HCT116 (cell line): ENCODE measurements at regions not wholly inside any gene's neighbourhood (a gene's known extent, or its start where the extent isn't known, plus 50 kb on each side); places are given as distances from the start of the nearest gene placed in this dataset.

Experiments
- ATAC-seq: fragments of 200-7000 bp; cut with Tn5 transposase; 2 replicates; pipeline ENCODE4 v1.9.1; 2020; ENCODE audit warnings: mild to moderate bottlenecking, moderate library complexity
- BruUV-seq: library from RNA; stranded (reverse); fragments of 400-500 nt; replicated peaks from 2 replicates; lab custom pipeline; 2021; lab: Mats Ljungman, UMichigan
- CTCF ChIA-PET: fragments of 300-600 bp; sonication (Branson Sonifier 250); formaldehyde crosslinking; loops from one replicate; lab custom pipeline; 2021; ENCODE audit warnings: antibody characterized with exemption; lab: Charles Lee
- POLR2A ChIA-PET: fragments of 300-600, 350-600 bp; sonication (Branson Sonifier 250); formaldehyde crosslinking; loops from one replicate; lab custom pipeline; 2021; ENCODE audit warnings: antibody characterized with exemption; lab: Charles Lee
- RAD21 ChIA-PET, 2 experiments: fragments of 300-600 bp; sonication (Branson Sonifier 250); formaldehyde crosslinking; loops; one replicate each; lab custom pipeline; 2023; ENCODE audit warnings: low total read pairs in 2 of 2; ENCODE audit not compliant: uncharacterized antibody in 2 of 2, unreplicated experiment in 2 of 2, low non-redundant PET in 1 of 2; lab: Charles Lee
- DNase-seq: peaks from one replicate; pipeline ENCODE4 v3.0.0-alpha.2; 2010; ENCODE audit warnings: low read depth, low spot score
- H2AFZ ChIP-seq: fragments of 200-600 bp; shearing (Covaris generic), sonication (generic); 2 replicates; pipeline ENCODE4 v1.6.1; 2017; ENCODE audit warnings: low read depth, mixed run types, mixed read lengths, antibody characterized with exemption, low read length; ENCODE audit not compliant: poor library complexity, severe bottlenecking
- H3K27ac ChIP-seq: 2 replicates; pipeline ENCODE4 v1.5.1; 2012; ENCODE audit warnings: low read depth, low read length
- H3K27me3 ChIP-seq: fragments of 200-600 bp; sonication (generic); 2 replicates; pipeline ENCODE4 v1.6.1; 2016; ENCODE audit warnings: mixed run types, low read length, mixed read lengths; ENCODE audit not compliant: insufficient read depth
- H3K36me3 ChIP-seq, 2 experiments: fragments of 200-500 bp in 1 of 2; fragments of 200-600 bp in 1 of 2; sonication (Bioruptor generic) in 1 of 2; sonication (generic) in 1 of 2; 2 replicates each; pipeline versions ENCODE4 v1.5.1 to v1.6.1; 2014 to 2016; ENCODE audit warnings: low read length in 2 of 2, inconsistent platforms in 1 of 2, mixed read lengths in 1 of 2, mixed run types in 1 of 2; ENCODE audit not compliant: insufficient read depth in 2 of 2, control insufficient read depth in 1 of 2
- H3K4me1 ChIP-seq, 2 experiments: fragments of 200-600 bp in 1 of 2; sonication (generic) in 1 of 2; 2 replicates each; pipeline versions ENCODE4 v1.5.1 to v1.6.1; 2012 to 2017; ENCODE audit warnings: low read length in 2 of 2, inconsistent platforms in 1 of 2, mild to moderate bottlenecking in 1 of 2, mixed read lengths in 1 of 2, mixed run types in 1 of 2, moderate library complexity in 1 of 2; ENCODE audit not compliant: insufficient read depth in 2 of 2, control insufficient read depth in 1 of 2
- H3K4me2 ChIP-seq: fragments of 200-600 bp; sonication (generic); 2 replicates; pipeline ENCODE4 v1.6.1; 2017; ENCODE audit warnings: mixed run types, low read length, mixed read lengths
- H3K4me3 ChIP-seq, 2 experiments: fragments of 200-600 bp in 1 of 2; sonication (generic) in 1 of 2; replicated peaks in 1 of 2; 2 replicates each; pipeline ENCODE4 v1.5.1; 2011 to 2016; ENCODE audit warnings: low read length in 2 of 2, control low read depth in 1 of 2, low read depth in 1 of 2, mild to moderate bottlenecking in 1 of 2, mixed read lengths in 1 of 2, mixed run types in 1 of 2
- H3K79me2 ChIP-seq: fragments of 200-600 bp; sonication (generic); 2 replicates; pipeline ENCODE4 v1.6.1; 2017; ENCODE audit warnings: mild to moderate bottlenecking, mixed run types, low read length, moderate library complexity, mixed read lengths; ENCODE audit not compliant: insufficient read depth
- H3K9ac ChIP-seq: fragments of 200-600 bp; sonication (generic); 2 replicates; pipeline ENCODE4 v1.6.1; 2016; ENCODE audit warnings: low read length, mixed read lengths
- H3K9me2 ChIP-seq: fragments of 200-600 bp; sonication (generic), shearing (Covaris generic); 2 replicates; pipeline ENCODE4 v1.6.1; 2017; ENCODE audit warnings: mixed run types, mild to moderate bottlenecking, moderate library complexity; ENCODE audit not compliant: insufficient read depth
- H3K9me3 ChIP-seq, 2 experiments: fragments of 200-500 bp in 1 of 2; fragments of 200-600 bp in 1 of 2; sonication (Bioruptor generic) in 1 of 2; sonication (generic) in 1 of 2; 2 replicates each; pipeline ENCODE4 v1.6.1; 2014 to 2017; ENCODE audit warnings: low read length in 2 of 2, mixed read lengths in 2 of 2, inconsistent platforms in 1 of 2, low read depth in 1 of 2, mild to moderate bottlenecking in 1 of 2, mixed run types in 1 of 2, moderate library complexity in 1 of 2; ENCODE audit not compliant: control insufficient read depth in 1 of 2, insufficient read depth in 1 of 2
- H4K20me1 ChIP-seq: fragments of 200-600 bp; sonication (generic), shearing (Covaris generic); 2 replicates; pipeline ENCODE4 v1.6.1; 2017; ENCODE audit warnings: mixed run types, mild to moderate bottlenecking, moderate library complexity; ENCODE audit not compliant: insufficient read depth
- CBX3 ChIP-seq: IDR thresholded peaks from 2 replicates; pipeline ENCODE4 v1.6.1; 2012; ENCODE audit warnings: low read depth
- EGR1 ChIP-seq: IDR thresholded peaks from 2 replicates; pipeline ENCODE4 v1.6.1; 2012; ENCODE audit warnings: low read depth
- EZH2phosphoT487 ChIP-seq: fragments of 200-600 bp; IDR thresholded peaks from 2 replicates; pipeline ENCODE4 v1.6.1; 2018; ENCODE audit warnings: antibody characterized with exemption, borderline replicate concordance
- FOSL1 ChIP-seq: IDR thresholded peaks from 2 replicates; pipeline ENCODE4 v1.6.1; 2012; ENCODE audit warnings: low read depth
- JUND ChIP-seq: IDR thresholded peaks from 2 replicates; pipeline ENCODE4 v1.6.1; 2012
- SIN3A ChIP-seq: IDR thresholded peaks from 2 replicates; pipeline ENCODE4 v1.6.1; 2012; ENCODE audit warnings: low read depth
- SP1 ChIP-seq: IDR thresholded peaks from 2 replicates; pipeline ENCODE4 v1.6.1; 2012; ENCODE audit warnings: low read depth
- SRF ChIP-seq: IDR thresholded peaks from 2 replicates; pipeline ENCODE4 v1.6.1; 2012; ENCODE audit warnings: low read depth
- TCF7L2 ChIP-seq: IDR thresholded peaks from 2 replicates; pipeline ENCODE4 v1.7.0; 2011; ENCODE audit warnings: borderline replicate concordance, inconsistent platforms; ENCODE audit not compliant: insufficient read depth, insufficient read length; ENCODE audit errors: extremely low read depth
- YY1 ChIP-seq: IDR thresholded peaks from 2 replicates; pipeline ENCODE4 v1.6.1; 2011; ENCODE audit warnings: low read length, low read depth, moderate library complexity, mild to moderate bottlenecking; ENCODE audit not compliant: insufficient replicate concordance; ENCODE audit errors: extremely low read depth
- intact Hi-C: fragments of 100-400 bp; cut with micrococcal nuclease; formaldehyde crosslinking; loops from 2 replicates; pipeline ENCODE4 v1.10.0; 2022

DNA sequence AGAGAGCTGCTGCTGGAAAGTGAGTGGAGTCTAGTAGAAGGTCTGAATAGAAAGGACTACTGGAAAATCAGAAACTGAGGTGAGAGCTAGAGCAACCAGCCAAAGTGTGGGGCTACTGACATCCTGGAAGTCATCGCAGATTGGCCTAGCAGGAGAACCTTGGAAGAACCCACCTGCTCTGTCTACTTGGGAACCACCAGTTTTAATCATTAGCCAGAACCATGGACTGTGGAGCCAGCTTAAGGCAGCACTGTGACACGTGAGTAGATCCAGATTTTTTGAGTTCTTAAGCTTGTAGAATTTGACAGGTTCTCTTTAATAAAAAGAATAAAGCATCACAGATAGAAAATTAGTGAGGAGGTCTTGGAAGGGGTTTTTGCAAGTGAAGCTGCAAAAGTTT is 179.1 kb upstream of the PEX5L start:
- no peaks in the 10 kb centered on the region for H3K4me1 ChIP-seq
- no peak overlapping the region for H3K27ac ChIP-seq
- H3K9me2 ChIP-seq: no peaks in the 10 kb centered on the region
- H4K20me1 ChIP-seq: no peaks in the 10 kb centered on the region; the same call in 1 of the 2 replicates
- H3K27me3 ChIP-seq: no peaks in the 10 kb centered on the region; the same call in 1 of the 2 replicates
- intact Hi-C loops: no loop called here
- ChIA-PET POLR2A (no interaction called here), CTCF (no interaction called here)
- BruUV-seq: no TSS peak
- H3K36me3 ChIP-seq: no peaks in the 10 kb centered on the region
- no peak overlapping the region for H3K4me2 ChIP-seq
- no peaks in the 10 kb centered on the region for H3K9me3 ChIP-seq
- no peak for TF ChIP-seq CBX3
- TF ChIP-seq JUND: no peak
- no peak for TF ChIP-seq EGR1
- TF ChIP-seq, all 23 proteins: peak for 0
- no peaks in the 10 kb centered on the region for H3K79me2 ChIP-seq
- no peak for DNase-seq
- no peak for ATAC-seq
- RAD21 ChIA-PET: no interaction called here
- no peak overlapping the region for H3K9ac ChIP-seq
- no peak overlapping the region for H3K4me3 ChIP-seq
- no peak overlapping the region for H2AFZ ChIP-seq

DNA sequence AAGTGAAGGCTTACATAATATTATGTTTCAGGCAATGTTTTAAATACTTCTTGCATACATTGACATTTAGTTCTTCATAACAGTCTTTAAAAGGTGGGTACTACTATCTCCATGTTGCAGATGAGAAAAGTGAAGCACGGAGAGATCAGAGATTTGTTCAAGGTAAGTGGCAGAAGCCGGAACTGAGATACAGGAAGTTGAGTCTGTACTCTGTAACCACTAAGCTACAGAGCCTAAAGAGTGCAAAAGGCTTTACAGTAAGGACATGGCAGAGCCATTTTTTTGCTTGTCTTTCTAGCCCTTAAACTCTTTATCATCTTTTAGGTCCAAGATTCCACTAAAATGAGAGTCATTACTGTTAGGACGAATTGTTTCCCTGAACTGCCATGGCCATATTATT is 186.5 kb upstream of the PEX5L start:
- H3K27ac ChIP-seq: no peak overlapping the region
- no peak overlapping the region for H2AFZ ChIP-seq
- H3K9ac ChIP-seq: no peak overlapping the region
- H3K36me3 ChIP-seq: no peaks in the 10 kb centered on the region
- POLR2A ChIA-PET: no interaction called here
- H3K4me1 ChIP-seq: no peaks in the 10 kb centered on the region
- ATAC-seq (no peak), DNase-seq (no peak)
- intact Hi-C loops: no loop called here
- TF ChIP-seq SP1 (no peak), SIN3A (no peak), CBX3 (no peak), TCF7L2 (no peak), SRF (no peak), EZH2phosphoT487 (no peak), FOSL1 (no peak), YY1 (no peak)
- RAD21 ChIA-PET: no interaction called here
- no peaks in the 10 kb centered on the region; the same call in 1 of the 2 replicates for H4K20me1 ChIP-seq
- no peak overlapping the region for H3K4me2 ChIP-seq
- H3K9me3 ChIP-seq: no peaks in the 10 kb centered on the region
- H3K4me3 ChIP-seq: no peak overlapping the region
- CTCF ChIA-PET: no interaction called here
- no peaks in the 10 kb centered on the region for H3K79me2 ChIP-seq
- H3K27me3 ChIP-seq: no peaks in the 10 kb centered on the region
- no TSS peak for BruUV-seq
- H3K9me2 ChIP-seq: no peaks in the 10 kb centered on the region
